Spleen (tissue), 11 donors: ENCODE measurements at regions not wholly inside any gene's neighbourhood (a gene's known extent, or its start where the extent isn't known, plus 50 kb on each side); places are given as distances from the start of the nearest gene placed in this dataset.

Experiments
- DNase-seq: peaks from one replicate; pipeline ENCODE4 v3.0.0-alpha.2; 2020
- H3K27ac ChIP-seq, 8 donors: fragments of 200-600 bp; sonication (generic) in 7 of 8; 1 replicate in 4 of 8; 2 replicates in 4 of 8; pipeline versions ENCODE4 v1.5.0 to v1.8.0; 2016 to 2021; ENCODE audit warnings: inconsistent platforms in 4 of 8, mild to moderate bottlenecking in 4 of 8, moderate library complexity in 1 of 8
- H3K27me3 ChIP-seq, 7 donors: fragments of 200-600 bp; sonication (generic) in 6 of 7; replicated peaks in 1 of 7; 1 replicate in 4 of 7; 2 replicates in 3 of 7; pipeline versions ENCODE4 v1.5.0 to v1.8.0; 2016 to 2021; ENCODE audit warnings: inconsistent platforms in 3 of 7, mild to moderate bottlenecking in 1 of 7
- H3K36me3 ChIP-seq, 6 donors: fragments of 200-600 bp; sonication (generic) in 5 of 6; 1 replicate in 4 of 6; 2 replicates in 2 of 6; pipeline versions ENCODE4 v1.5.0 to v1.8.0; 2016 to 2021; ENCODE audit warnings: inconsistent platforms in 2 of 6
- H3K4me1 ChIP-seq, 6 donors: fragments of 200-600 bp; sonication (generic) in 5 of 6; 1 replicate in 3 of 6; 2 replicates in 3 of 6; pipeline versions ENCODE4 v1.5.0 to v1.8.0; 2016 to 2021; ENCODE audit warnings: inconsistent platforms in 3 of 6
- H3K4me3 ChIP-seq, 8 donors: fragments of 200-600 bp; sonication (generic) in 7 of 8; 1 replicate in 4 of 8; 2 replicates in 4 of 8; pipeline versions ENCODE4 v1.5.0 to v1.8.0; 2016 to 2021; ENCODE audit warnings: inconsistent platforms in 4 of 8, mild to moderate bottlenecking in 4 of 8, moderate library complexity in 2 of 8
- H3K9me3 ChIP-seq, 8 donors: fragments of 200-600 bp; sonication (generic) in 7 of 8; 1 replicate in 4 of 8; 2 replicates in 4 of 8; pipeline versions ENCODE4 v1.5.0 to v1.8.0; 2016 to 2021; ENCODE audit warnings: inconsistent platforms in 4 of 8
- POLR2A ChIP-seq, 3 donors: fragments of 450-650 bp; IDR thresholded peaks; one replicate each; pipeline ENCODE4 v1.5.1; 2017; ENCODE audit warnings: antibody characterized with exemption in 3 of 3, mild to moderate bottlenecking in 1 of 3
- POLR2AphosphoS5 ChIP-seq, 3 donors: sonication (generic); formaldehyde crosslinking; IDR thresholded peaks; one replicate each; pipeline ENCODE4 v1.5.1; 2017; ENCODE audit warnings: antibody characterized with exemption in 3 of 3
- WGBS, 5 donors: extraction: QIAGEN DNeasy Blood & Tissue Kit in 3 of 5; methylation state at CpG; one replicate each; pipeline versions ENCODE4 v1.1.5 to v1.1.7; 2013 to 2018; 5-methylcytosine and 5-hydroxymethylcytosine counted together
- intact Hi-C: fragments of 100-400 bp; cut with DNase I; formaldehyde crosslinking; loops from one replicate; pipeline ENCODE4 v1.15.0; 2023; ENCODE audit warnings: low total_unique reads
- TF ChIP-seq, protein P1 (sequence below), 11 experiments: fragments of 200-600 bp in 7 of 11; fragments of 450-650 bp in 4 of 11; sonication (generic) in 4 of 11; IDR thresholded peaks in 8 of 11; conservative IDR thresholded peaks in 3 of 11; 1 replicate in 7 of 11; 2 replicates in 4 of 11; pipeline versions ENCODE4 v1.4.0 to v1.8.0; 2016 to 2021; ENCODE audit warnings: antibody characterized with exemption in 11 of 11, inconsistent platforms in 4 of 11, mild to moderate bottlenecking in 1 of 11
- donor health status: healthy with polysubstance abuse.
- donor health status: DM: no; HTN: no; CAD: no; lungs with moderate emphysema.
- donor health status: DM: no; HTN: no; CAD: no.
- donor health status: Bipolar disorder and iron deficiency.
- donor health status: healthy.
- donor health status: DM: no; HTN: no; CAD: no.
- donor health status: DM: yes; HTN: yes; CAD: no.

GRCh38 chr18:68053290-68053689, 536.8 kb upstream of the DSEL start:
- TF ChIP-seq, protein P1, sequence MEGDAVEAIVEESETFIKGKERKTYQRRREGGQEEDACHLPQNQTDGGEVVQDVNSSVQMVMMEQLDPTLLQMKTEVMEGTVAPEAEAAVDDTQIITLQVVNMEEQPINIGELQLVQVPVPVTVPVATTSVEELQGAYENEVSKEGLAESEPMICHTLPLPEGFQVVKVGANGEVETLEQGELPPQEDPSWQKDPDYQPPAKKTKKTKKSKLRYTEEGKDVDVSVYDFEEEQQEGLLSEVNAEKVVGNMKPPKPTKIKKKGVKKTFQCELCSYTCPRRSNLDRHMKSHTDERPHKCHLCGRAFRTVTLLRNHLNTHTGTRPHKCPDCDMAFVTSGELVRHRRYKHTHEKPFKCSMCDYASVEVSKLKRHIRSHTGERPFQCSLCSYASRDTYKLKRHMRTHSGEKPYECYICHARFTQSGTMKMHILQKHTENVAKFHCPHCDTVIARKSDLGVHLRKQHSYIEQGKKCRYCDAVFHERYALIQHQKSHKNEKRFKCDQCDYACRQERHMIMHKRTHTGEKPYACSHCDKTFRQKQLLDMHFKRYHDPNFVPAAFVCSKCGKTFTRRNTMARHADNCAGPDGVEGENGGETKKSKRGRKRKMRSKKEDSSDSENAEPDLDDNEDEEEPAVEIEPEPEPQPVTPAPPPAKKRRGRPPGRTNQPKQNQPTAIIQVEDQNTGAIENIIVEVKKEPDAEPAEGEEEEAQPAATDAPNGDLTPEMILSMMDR (IDR thresholded peaks at IDR 0.05 in 8 of 11, conservative IDR thresholded peaks at IDR 0.05 in 3 of 11) = no peak
- TF ChIP-seq POLR2AphosphoS5 (IDR thresholded peaks at IDR 0.05) (no peak), POLR2A (IDR thresholded peaks at IDR 0.05) (no peak)
- H3K36me3 ChIP-seq = no peaks in the 10 kb centered on the region
- intact Hi-C loops = no loop called here
- H3K9me3 ChIP-seq = peaks cover 0 to 5% (median 0%) of the 10 kb centered on the region in 8 donors
- no peaks in the 10 kb centered on the region for H3K4me1 ChIP-seq
- H3K4me3 ChIP-seq = no peak overlapping the region
- H3K27ac ChIP-seq = no peak overlapping the region
- H3K27me3 ChIP-seq = no peaks in the 10 kb centered on the region
- WGBS, 5 donors = 81 to 89% (median 84%) methylated on average over 2 of the region's 2 CpGs
- no peak for DNase-seq

- 85 to 93% (median 91%) methylated on average over 4 of the region's 4 CpGs for whole genome bisulfite sequencing, 5 donors
- intact Hi-C loops = no loop called here
- Histone ChIP-seq H3K27me3 (no peaks in the 10 kb centered on the region), H3K4me1 (no peaks in the 10 kb centered on the region), H3K27ac (no peak overlapping the region), H3K9me3 (peaks cover 0 to 5% (median 0%) of the 10 kb centered on the region in 8 donors), H3K36me3 (no peaks in the 10 kb centered on the region), H3K4me3 (no peak overlapping the region)
- DNase-seq = no peak
- TF ChIP-seq, protein P1 (IDR thresholded peaks at IDR 0.05 in 8 of 11, conservative IDR thresholded peaks at IDR 0.05 in 3 of 11) = no peak
These were observed 524.8 kb upstream of the DSEL start for GRCh38 chr18:68041327-68041726.

- Histone ChIP-seq H3K4me3 (no peak overlapping the region), H3K4me1 (no peaks in the 10 kb centered on the region), H3K27me3 (no peaks in the 10 kb centered on the region), H3K9me3 (peaks cover 0 to 5% (median 0%) of the 10 kb centered on the region in 8 donors), H3K36me3 (no peaks in the 10 kb centered on the region), H3K27ac (no peak overlapping the region)
- intact Hi-C loops = no loop called here
- no peak for DNase-seq
- 60 to 64% (median 62%) methylated on average over 3 of the region's 3 CpGs for WGBS, 5 donors
- TF ChIP-seq POLR2A (IDR thresholded peaks at IDR 0.05) = no peak
- no peak for TF ChIP-seq POLR2AphosphoS5 (IDR thresholded peaks at IDR 0.05)
- TF ChIP-seq, protein P1 (IDR thresholded peaks at IDR 0.05 in 8 of 11, conservative IDR thresholded peaks at IDR 0.05 in 3 of 11) = no peak
These were observed 523.7 kb upstream of the DSEL start for GRCh38 chr18:68040198-68040597.

- no peaks in the 10 kb centered on the region for H3K9me3 ChIP-seq
- no peak for DNase-seq
- H3K4me3 ChIP-seq = no peak overlapping the region
- H3K4me1 ChIP-seq = no peaks in the 10 kb centered on the region
- H3K27me3 ChIP-seq = no peaks in the 10 kb centered on the region
- no peaks in the 10 kb centered on the region for H3K36me3 ChIP-seq
- intact Hi-C loops = no loop called here
- WGBS, 5 donors = 59 to 82% (median 78%) methylated on average over 8 of the region's 8 CpGs
- TF ChIP-seq, protein P1 (IDR thresholded peaks at IDR 0.05 in 8 of 11, conservative IDR thresholded peaks at IDR 0.05 in 3 of 11) = no peak
- TF ChIP-seq POLR2AphosphoS5 (IDR thresholded peaks at IDR 0.05) (no peak), POLR2A (IDR thresholded peaks at IDR 0.05) (no peak)
- H3K27ac ChIP-seq = no peak overlapping the region
These were observed 519.4 kb upstream of the DSEL start for GRCh38 chr18:68035774-68036522.
